ENCODE measurements at regions not wholly inside any gene's neighbourhood (a gene's known extent, or its start where the extent isn't known, plus 50 kb on each side); places are given as distances from the start of the nearest gene placed in this dataset.

DNA sequence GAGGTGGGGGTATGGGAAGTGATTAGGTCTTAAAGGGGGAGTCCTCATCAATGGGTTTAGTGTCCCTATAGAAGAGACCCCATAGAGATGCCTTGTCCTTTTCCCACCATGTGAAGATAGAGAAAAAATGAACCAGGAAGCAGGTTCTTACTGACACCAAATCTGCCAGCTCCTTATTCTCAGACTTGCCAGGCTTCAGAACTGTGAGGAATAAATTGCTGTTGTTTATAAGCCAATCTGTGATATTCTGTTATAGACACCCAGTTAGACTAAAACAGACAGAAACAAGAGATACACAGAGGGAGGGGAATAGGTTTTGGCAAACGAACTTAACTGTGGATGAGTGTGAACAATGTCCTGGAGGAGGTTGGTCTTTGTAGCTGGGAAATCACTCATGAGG, 381.4 kb downstream of the ADRA2A start:
- DNase-seq = no peak

DNA sequence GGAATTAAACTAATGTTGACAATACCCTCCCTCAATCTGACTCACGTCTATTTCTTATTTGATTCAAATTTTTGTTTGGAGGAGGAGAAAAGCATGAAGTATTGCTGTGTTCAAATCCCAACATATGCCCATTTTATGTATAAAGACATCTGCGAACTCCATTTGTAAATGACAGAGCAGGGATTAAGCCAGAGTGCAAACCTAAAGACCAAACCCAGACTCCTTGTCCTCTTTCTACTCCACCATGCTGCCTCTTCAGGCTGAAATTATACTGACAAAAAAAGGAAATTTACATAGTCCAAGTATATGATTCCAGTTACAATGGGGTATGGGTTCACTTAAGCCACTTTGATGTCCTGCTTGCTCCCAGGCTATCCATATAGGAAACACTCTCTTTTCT, 383.1 kb downstream of the ADRA2A start:
- no peak for DNase-seq

DNA sequence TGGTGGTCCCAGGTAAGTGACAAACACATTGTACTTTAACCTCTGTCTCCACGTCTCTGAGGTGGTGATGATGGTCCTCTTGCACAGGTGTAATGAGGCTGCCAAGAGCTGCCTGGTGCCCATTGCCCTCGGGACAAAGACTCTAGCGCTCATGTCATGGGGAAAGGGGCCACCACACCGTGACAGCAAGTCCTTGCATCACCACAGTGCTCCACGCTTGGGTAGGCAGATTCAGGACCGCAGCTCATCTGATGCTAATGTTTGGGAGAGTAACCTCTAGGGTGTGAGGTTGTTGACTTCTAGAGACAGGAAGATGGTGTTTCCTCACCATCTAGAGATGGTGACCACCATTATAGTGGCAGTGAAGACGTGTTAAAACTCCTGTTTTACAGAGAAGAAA, 395.6 kb downstream of the ADRA2A start:
- DNase-seq = no peak

DNA sequence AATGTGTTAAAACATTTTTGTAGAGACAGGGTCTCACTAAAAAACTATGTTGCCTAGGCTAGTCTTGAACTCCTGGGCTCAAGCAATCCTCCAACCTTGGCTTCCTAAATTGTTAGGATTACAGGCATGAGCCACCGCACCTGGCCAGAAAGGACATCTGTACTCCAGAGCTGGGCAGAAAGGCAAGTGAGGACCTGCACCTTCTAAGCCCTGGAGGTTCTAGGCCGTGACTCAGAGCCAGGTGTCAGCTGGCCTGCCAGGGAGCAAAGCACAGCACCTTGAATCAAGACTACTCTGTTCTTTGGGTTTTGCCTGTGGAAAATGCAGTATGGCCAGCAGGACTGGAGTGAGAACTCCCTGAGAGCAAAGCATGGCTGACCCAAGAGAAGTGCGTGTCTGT, 396.5 kb downstream of the ADRA2A start:
- DNase-seq = no peak

DNA sequence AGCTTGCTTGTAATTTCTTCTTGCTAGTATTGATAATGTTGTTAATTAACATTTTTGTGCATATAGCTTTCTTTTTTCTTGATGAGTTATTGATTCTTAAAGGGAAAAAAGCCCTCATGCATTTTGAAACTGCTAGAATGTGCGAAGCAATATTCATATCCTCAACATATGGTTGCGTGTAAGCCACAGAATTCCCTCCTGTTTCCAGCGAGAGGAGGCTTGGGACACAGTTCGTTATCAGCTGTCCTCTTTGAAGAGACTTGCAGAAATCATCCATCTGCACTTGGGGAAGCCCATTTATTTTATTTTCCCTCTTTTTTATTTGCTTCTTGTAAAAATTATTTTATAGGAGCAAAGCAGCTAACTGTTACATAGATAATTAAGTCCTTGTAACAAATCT, 398.0 kb downstream of the ADRA2A start:
- DNase-seq = no peak

DNA sequence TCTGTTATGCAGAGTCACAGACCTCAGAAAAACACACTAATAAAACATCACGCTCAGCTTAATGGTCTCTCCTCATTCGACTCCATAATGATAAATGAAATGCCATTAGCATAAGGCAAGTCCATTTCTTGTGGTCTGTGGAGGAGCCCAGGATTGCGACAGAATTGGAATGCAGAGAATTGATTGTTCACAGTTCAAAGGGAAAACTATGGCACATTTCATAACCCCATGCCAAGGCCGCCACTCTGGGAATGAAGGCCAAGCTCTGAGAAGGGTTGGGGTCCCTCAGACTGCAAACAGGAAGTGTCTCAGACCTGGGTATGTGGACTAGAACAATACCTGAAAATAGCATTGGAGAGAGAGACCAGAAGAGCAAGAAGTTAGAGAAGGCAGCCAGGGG, 398.9 kb downstream of the ADRA2A start:
- no peak for DNase-seq

DNA sequence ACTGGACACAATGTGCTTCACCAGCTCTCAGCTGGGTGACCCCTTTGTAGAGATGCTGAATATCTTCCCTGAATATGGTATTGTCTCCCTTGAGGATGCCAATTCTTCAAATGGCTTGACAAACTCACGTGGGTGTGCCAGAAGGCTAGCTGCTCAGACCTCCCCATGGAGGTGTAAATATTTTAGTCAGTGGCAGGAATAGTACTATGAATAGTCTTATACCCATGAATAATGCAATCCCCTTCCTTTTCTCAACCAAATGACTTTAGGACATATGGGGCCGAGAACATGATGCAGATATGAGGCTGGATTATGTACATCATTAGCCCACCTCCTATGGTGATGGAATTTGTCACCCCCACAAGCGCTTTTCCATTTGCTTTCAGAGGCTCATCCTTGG, 401.8 kb downstream of the ADRA2A start:
- no peak for DNase-seq

DNA sequence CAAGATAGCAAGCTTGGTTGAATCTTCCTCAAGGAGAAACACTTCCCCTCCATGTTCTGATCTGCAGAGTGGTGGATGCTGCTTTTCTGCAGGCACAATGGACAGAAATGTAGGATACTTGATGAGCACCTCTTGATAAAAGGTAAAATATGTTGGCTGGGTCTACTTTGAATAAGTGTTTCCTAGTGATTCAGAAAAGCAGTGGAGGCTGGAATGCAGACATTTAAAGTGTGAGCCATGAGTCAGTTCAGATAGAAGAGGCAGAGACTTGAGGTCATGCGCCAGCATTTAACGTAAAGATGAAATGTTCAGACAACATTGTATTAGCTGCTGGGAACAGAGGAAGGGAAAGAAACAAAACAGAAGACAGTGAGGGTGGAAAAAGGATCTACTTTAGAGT, 403.1 kb downstream of the ADRA2A start:
- no peak for DNase-seq

DNA sequence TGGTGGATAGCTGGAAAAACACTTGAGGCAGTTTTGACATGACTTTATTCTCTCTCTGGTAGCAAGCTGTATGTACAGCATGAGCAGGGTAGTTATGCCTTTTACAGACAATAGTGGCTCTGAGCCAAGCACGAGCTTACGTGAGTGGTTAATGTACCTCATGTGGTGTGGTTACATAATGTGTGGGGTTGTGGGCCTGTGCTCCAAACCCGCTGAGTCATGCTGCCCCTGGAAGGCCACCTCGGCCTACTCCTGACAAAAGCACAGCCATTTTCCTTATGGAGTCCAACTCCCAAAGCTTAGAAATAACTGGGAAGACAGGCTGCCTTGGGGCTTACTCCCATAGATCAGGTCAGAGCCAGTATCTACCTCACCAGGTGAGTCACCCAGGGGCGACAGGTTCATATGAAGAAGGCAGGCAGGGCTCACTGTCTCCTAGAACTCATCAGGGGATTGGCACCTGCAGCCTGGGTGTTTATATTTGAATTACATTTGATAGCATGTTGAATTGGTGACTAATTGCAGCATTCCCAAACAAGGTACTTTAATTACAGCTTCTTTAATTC, 404.5 kb downstream of the ADRA2A start:
- no peak for DNase-seq

DNA sequence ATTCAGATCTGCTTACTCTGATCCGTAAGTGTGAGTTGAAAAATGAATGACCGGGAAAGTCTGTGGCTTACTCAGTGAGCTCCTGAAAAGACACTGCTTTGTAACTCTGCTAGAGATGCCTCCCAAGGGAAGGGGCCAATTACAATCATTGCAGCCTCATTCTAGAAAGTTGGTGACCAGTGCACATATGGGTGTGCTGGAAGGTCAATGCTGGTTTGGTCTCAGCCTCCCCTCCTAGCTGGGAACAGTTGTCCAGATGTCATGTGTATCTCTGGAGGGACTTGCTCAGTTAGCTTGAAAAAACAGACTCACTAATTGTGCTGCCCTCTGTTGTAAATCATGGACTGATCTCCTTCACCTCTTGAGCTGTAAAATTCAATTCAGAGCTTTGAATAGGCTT, 405.0 kb downstream of the ADRA2A start:
- no peak for DNase-seq

DNA sequence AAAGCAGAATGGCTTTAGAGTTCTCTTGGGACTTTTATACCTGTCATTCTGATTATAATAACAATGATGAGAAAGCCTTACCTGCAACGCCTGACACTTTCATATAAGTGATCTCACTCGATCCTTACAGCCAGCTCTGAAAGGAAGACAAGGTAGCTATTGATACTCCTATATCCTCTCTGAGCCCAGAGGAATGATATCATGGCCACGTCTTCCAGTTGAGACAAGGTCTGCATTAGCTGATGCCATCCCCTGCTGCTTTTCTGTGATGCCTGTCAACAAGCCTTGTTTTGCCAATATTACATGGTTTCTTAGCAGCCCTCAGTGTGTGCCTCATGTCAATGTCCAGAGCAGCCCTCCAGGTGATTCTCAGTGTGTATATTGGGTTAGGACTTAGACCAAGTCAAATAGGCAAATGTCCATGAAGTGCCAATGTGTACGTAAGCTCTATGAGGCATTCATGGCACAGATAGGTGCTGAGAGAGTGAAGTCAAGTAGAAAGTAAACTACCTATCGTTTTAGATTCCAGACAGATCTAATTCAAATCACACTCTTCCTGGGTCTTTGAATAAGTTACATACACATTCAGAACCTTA, 405.9 kb downstream of the ADRA2A start:
- no peak for DNase-seq

DNA sequence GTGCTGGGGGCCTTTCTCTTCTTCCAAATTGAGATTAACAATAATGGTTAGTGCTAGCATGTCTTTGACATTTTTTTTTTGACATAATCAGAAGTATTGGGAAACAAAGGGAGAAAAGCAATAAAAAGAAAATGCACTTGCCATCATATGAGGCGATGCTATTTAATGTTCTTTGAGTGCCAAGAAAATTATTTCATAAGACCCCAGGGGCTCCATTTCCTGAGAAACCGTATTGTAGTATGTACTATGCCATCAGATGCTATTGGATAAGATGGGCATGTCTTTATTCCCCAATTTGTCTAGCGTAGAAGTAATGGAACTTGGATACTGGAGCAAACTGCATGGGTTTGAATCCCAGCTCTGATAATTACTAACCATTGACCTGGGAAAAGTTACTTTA, 408.9 kb downstream of the ADRA2A start:
- no peak for DNase-seq

DNA sequence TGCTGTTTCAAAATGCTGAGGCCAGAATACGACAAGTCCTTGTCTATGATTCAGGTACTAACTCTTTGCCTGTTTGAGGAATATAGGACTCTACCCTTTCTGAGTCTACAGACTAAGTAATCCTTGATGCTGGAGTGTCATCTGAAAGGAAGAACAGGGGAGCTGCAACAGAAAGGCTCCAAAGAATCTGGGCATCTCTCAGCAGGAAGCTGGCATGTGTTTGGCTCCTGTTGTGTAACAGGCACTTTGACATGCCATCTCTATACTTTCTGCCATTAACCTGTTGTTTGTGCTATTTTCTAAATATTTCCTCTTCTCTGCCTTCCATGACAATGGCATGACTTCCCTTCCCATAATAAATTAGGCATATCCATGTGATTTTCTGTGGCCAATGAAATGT, 409.5 kb downstream of the ADRA2A start:
- no peak for DNase-seq

DNA sequence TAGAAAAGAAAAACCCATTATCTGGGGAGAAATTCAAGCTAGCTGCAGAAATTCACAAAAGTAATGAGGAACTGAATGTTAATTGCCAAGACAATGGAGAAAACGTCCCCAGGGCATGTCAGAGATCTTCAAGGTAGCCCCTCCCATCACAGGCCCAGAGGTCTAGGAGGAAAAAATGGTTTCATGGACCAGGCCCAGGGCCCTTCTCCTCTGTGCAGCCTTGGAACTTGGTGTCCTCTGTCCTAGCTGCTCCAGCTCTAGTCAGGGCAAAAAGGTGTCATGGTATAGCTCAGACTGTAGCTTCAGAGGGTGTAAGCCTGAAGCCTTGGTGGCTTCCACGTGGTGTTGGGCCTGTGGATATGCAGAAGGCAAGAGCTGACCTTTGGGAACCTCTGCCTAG, 411.8 kb downstream of the ADRA2A start:
- DNase-seq = no peak

DNA sequence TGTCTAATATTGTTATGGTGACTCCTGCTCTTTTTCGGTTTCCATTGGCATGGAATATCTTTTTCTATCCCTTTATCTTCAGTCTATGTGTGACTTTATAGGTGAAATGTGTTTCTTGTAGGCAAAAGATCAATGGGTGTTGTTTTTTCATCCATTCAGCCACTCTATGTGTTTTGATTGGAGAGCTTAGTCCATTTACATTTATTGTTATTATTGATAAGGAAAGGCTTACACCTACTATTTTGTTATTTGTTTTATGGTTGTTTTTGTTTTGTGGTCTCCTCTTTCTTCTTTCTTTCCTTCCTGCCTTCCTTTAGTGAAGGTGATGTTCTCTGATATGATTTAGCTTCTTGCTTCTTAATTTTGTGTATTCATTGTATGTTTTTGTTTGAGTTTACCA, 414.3 kb downstream of the ADRA2A start:
- no peak for DNase-seq

DNA sequence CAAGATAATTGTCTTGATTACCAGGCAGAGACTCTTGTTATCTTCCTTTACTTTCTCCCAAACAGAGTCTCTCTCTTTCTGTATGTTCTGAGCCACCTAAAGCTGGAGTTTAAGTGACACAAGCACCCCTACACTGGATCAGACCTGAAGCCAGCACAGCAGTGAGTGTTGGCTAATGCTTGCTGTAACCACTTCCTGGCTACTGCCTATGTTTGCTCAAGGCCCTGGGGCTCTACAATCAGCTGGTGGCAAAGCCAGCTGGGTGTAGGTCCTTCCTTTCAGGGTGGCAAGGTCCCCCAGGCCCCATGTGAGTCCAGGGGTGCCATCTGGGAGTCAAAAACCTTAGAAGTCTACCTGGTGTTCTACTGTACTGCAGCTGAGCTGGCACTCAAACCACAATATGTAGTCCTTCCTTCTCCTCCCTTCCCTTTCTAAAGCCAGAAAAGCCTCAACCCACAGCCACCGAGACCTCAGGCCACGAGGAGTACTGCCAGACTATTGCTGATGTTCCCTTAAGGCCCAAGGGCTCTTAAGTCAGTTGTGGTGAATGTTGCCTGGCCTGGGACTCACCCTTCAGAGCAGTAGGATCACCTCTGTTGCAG, 416.3 kb downstream of the ADRA2A start:
- no peak for DNase-seq

DNA sequence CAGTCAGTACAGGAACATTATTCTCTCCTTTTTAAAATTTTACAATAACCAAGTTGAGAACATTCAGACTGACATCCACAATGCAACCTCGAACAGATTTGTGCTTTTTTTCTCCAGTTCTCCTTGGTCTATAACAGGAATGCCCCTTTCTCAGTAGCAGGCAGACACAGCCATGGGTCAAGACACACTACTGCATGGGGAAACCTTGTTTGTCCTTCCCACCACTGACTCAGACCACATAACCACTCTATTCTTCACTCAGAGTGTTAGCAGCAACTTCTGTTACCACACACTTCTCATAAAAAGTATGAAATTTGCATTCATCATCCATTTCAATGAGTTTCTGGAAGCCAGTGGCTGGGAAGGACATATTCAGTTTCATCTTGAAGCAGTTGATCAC, 421.7 kb downstream of the ADRA2A start:
- no peak for DNase-seq

DNA sequence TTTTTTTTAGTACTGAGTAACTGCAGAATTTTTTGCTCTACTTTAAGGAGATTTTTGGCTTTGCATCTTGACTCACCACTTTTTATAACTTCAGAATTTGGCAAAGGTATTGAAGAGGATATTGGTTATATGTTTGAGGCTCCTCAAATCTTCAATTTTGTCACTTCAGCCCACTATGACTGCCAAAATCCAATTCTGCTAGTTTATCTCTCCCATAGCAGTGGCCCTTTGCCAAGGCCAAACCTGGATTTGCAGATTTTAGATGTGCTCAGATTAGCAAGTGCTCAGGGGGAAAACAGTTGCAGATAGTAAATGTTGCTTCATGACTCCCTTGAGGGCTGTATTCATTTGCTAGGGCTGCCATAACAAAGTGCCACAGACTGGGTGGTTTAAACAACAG, 427.5 kb downstream of the ADRA2A start:
- DNase-seq = no peak

DNA sequence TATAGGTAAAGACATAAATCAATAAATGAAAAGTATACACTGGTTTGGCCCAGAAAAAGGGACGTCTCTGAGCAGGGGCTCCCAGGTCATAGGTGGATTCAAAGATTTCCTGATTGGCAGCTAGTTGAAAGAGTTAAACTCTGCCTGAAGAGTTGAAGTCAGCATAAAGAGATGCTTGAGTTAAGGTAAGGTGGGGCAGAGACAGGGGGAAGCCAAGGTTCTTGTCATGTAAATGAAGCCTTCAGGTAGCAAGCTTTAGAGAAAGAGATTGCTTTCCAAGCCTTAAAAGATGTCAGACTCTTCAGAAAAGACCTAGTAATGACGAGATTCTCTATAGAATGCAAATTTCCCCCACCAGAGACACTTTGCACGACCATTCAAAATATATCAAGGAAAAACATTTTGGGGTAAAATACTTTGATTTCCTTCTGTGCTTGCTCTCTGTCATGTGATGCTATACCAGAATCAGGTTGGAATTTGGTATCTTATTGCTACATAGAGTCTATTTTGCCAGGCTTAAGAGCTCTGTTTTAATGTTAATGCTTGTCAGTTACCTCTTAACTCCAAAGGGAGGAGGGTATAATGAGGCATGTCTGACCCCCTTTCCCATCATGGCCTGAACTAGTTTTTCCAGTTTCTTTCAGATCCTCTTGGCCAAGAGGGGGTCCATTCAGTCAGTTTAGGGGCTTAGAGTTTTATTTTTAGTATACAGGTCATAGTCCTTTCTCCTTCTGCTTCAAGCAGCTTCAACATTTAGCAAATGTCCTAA, 429.6 kb downstream of the ADRA2A start:
- DNase-seq = no peak

DNA sequence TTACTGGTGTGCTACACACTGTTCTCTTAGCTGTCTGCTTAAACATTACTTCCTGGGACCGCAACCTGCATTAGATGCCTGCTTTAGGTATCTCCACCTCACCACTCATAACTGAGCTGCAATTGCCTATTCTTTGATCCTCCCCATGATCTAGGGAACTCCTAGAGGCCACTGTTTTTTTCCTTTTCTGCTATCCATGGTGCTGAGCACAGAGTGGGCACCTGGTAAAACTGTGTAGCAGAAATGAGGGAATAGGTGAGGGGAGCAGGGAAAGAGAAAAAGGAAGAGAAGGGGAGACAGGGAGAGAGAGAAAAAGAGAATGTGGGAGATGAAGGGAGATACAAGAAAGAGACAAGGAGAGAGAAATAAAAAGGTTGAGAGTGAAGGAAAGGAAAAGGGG, 434.9 kb downstream of the ADRA2A start:
- DNase-seq = no peak

DNA sequence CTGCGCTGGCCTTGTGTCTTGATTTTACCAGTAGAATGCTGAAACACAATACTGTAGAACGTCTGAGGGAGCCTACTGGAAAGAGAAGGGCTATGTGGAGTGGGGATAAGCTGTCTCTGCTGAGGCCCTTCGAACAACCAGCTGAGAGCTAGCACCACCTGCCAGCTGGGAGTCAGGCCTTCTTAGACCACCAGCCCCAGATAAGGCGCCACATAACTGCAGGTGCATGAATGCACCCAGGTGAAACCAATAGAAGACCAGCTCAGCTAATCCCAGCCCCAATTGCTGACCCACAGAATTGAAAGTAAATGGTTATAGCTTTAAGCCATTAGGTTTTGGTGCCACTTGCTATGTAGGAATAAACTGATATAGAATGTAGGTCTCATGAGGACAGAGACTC, 438.4 kb downstream of the ADRA2A start:
- DNase-seq = no peak

DNA sequence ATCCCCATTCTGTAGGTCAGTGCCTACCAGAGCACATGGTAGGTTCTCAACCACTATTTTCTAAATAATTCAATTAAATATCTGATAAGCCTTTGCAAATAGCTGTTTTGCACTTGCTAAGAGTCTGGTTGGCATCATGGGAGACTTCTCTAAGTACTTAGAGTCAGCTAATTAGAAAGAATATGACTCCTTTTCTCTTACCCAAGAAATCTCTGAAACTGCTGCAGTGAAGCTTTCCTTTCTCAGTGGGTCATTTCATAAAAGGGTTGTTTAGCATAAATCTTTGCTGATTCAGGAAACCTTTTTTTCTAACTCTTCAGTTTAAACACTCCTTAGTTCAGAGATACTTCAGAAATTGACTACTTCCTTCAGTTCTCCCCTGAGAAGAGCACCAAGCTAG, 438.9 kb downstream of the ADRA2A start:
- DNase-seq = no peak

DNA sequence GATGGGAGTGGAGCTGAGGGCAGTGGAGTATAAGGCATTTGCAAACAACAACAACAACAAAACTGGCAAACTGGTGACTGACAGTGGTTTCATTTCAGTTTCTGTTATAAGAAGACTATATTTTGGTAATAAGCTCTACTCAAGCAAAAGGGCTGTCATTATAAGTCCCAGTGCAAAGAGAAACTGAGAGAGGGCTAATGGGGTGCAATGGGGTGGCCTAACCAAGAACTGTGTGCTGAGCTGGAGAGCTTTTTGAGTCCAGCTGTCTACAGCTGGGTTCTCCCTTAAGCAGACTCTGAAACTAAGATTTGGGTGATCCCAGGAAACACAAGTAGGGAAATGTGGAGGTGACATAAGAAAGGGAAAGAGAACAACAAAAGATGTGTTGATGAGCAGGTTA, 439.3 kb downstream of the ADRA2A start:
- DNase-seq = no peak

DNA sequence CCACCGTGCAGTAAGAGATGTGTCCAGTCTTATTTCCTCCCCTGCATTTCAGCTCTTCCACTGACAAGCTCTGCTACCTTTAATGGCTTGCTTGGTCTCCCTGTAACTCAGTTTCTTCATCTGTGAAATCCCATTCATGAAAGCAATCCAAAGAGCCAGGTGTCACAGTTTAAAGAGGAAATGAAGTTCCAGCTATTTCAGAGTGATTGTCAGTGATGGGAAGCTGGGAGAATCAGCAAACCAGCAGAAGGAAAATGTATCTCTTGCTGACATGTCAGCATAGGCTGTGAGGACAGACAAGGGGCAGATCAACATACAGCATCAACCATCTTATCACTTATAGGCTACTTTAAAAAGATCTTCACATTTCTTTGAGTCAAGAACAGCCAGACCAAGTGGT, 445.3 kb downstream of the ADRA2A start:
- no peak for DNase-seq
